WTC11 (cell line): ENCODE measurements at regions not wholly inside any gene's neighbourhood (a gene's known extent, or its start where the extent isn't known, plus 50 kb on each side); places are given as distances from the start of the nearest gene placed in this dataset.

Experiments
- ARID4B ChIP-seq: sonication (generic); formaldehyde crosslinking; IDR thresholded peaks from 2 replicates; pipeline ENCODE4 v1.8.0; 2023; ENCODE audit warnings: missing genetic modification reagents, mild to moderate bottlenecking, borderline replicate concordance
- ATF1 ChIP-seq: sonication (generic); formaldehyde crosslinking; IDR thresholded peaks from 2 replicates; pipeline ENCODE4 v1.8.1; 2023; ENCODE audit warnings: mild to moderate bottlenecking, moderate library complexity, missing genetic modification reagents
- CTCF ChIP-seq: fragments of 200-600 bp; IDR thresholded peaks from 2 replicates; pipeline ENCODE4 v1.8.0; 2022; ENCODE audit warnings: antibody characterized with exemption
- FOXK1 ChIP-seq: sonication (generic); formaldehyde crosslinking; IDR thresholded peaks from 2 replicates; pipeline ENCODE4 v1.8.0; 2022; ENCODE audit warnings: mild to moderate bottlenecking, moderate library complexity, missing genetic modification reagents
- FOXP1 ChIP-seq: sonication (generic); formaldehyde crosslinking; IDR thresholded peaks from 2 replicates; pipeline ENCODE4 v1.8.0; 2022; ENCODE audit warnings: missing genetic modification reagents, mild to moderate bottlenecking, moderate library complexity, borderline replicate concordance
- NR1H2 ChIP-seq: sonication (generic); formaldehyde crosslinking; IDR thresholded peaks from 2 replicates; pipeline ENCODE4 v1.9.0; 2021; ENCODE audit warnings: mild to moderate bottlenecking, moderate library complexity, missing genetic modification reagents
- RELA ChIP-seq: sonication (generic); formaldehyde crosslinking; IDR thresholded peaks from 2 replicates; pipeline ENCODE4 v1.8.1; 2022; ENCODE audit warnings: missing genetic modification reagents, mild to moderate bottlenecking, borderline replicate concordance
- TEAD4 ChIP-seq: sonication (generic); formaldehyde crosslinking; IDR thresholded peaks from 2 replicates; pipeline ENCODE4 v1.8.0; 2022; ENCODE audit warnings: mild to moderate bottlenecking, missing genetic modification reagents
- TF ChIP-seq, protein P1 (sequence below): sonication (generic); formaldehyde crosslinking; IDR thresholded peaks from 2 replicates; pipeline ENCODE4 v1.8.0; 2022; ENCODE audit warnings: mild to moderate bottlenecking, missing genetic modification reagents
- TF ChIP-seq, protein P2 (sequence below): sonication (generic); formaldehyde crosslinking; IDR thresholded peaks from 2 replicates; pipeline ENCODE4 v1.8.0; 2022; ENCODE audit warnings: mild to moderate bottlenecking, missing genetic modification reagents
- TF ChIP-seq, protein P3 (sequence below): fragments of 250-450 bp; sonication (Bioruptor Pico); IDR thresholded peaks from 2 replicates; pipeline ENCODE4 v1.9.0; 2021; ENCODE audit warnings: moderate library complexity, mild to moderate bottlenecking, inconsistent platforms, borderline replicate concordance

GRCh38 chr18:38879871-38880270, 1314.3 kb upstream of the CELF4 start:
- TF ChIP-seq CTCF: no peak
- no peak for TF ChIP-seq ARID4B (CRISPR knock-in tag)
- no peak for TF ChIP-seq FOXP1 (CRISPR knock-in tag)
- TF ChIP-seq, protein P1, sequence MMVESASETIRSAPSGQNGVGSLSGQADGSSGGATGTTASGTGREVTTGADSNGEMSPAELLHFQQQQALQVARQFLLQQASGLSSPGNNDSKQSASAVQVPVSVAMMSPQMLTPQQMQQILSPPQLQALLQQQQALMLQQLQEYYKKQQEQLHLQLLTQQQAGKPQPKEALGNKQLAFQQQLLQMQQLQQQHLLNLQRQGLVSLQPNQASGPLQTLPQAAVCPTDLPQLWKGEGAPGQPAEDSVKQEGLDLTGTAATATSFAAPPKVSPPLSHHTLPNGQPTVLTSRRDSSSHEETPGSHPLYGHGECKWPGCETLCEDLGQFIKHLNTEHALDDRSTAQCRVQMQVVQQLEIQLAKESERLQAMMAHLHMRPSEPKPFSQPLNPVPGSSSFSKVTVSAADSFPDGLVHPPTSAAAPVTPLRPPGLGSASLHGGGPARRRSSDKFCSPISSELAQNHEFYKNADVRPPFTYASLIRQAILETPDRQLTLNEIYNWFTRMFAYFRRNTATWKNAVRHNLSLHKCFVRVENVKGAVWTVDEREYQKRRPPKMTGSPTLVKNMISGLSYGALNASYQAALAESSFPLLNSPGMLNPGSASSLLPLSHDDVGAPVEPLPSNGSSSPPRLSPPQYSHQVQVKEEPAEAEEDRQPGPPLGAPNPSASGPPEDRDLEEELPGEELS (CRISPR knock-in tag): no peak
- TF ChIP-seq NR1H2 (CRISPR knock-in tag): no peak
- TF ChIP-seq, protein P2, sequence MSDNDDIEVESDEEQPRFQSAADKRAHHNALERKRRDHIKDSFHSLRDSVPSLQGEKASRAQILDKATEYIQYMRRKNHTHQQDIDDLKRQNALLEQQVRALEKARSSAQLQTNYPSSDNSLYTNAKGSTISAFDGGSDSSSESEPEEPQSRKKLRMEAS (CRISPR knock-in tag): no peak
- TF ChIP-seq RELA (CRISPR knock-in tag): no peak
- TF ChIP-seq, protein P3, sequence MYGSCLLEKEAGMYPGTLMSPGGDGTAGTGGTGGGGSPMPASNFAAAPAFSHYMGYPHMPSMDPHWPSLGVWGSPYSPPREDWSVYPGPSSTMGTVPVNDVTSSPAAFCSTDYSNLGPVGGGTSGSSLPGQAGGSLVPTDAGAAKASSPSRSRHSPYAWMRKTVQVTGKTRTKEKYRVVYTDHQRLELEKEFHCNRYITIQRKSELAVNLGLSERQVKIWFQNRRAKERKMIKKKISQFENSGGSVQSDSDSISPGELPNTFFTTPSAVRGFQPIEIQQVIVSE (CRISPR knock-in tag): no peak
- TF ChIP-seq TEAD4 (CRISPR knock-in tag): no peak
- no peak for TF ChIP-seq ATF1 (CRISPR knock-in tag)
- TF ChIP-seq FOXK1 (CRISPR knock-in tag): no peak
